HFFc6 (cell line): ENCODE measurements at regions not wholly inside any gene's neighbourhood (a gene's known extent, or its start where the extent isn't known, plus 50 kb on each side); places are given as distances from the start of the nearest gene placed in this dataset.

ENCODE experiments used
- DNase-seq: peaks from one replicate; pipeline ENCODE4 v3.0.0-alpha.2; 2018
- H3K27ac Mint-ChIP-seq: 2 replicates; pipeline ENCODE4 v1.8.0; 2020; ENCODE audit warnings: mild to moderate bottlenecking, mixed read lengths
- H3K27me3 Mint-ChIP-seq: 2 replicates; pipeline ENCODE4 v1.8.0; 2021; ENCODE audit warnings: mild to moderate bottlenecking, moderate library complexity, mixed read lengths; ENCODE audit not compliant: insufficient read depth
- H3K36me3 Mint-ChIP-seq: 2 replicates; pipeline ENCODE4 v1.8.0; 2021; ENCODE audit warnings: low read depth, mixed read lengths
- H3K4me1 Mint-ChIP-seq: 2 replicates; pipeline ENCODE4 v1.8.0; 2020; ENCODE audit warnings: low read depth, mixed read lengths
- H3K4me3 Mint-ChIP-seq: 2 replicates; pipeline ENCODE4 v1.8.0; 2020; ENCODE audit warnings: mild to moderate bottlenecking, moderate library complexity, mixed read lengths
- H3K9me3 Mint-ChIP-seq: 2 replicates; pipeline ENCODE4 v1.8.0; 2020; ENCODE audit warnings: mild to moderate bottlenecking, mixed read lengths
- CTCF ChIP-seq: fragments of 200-600 bp; sonication (generic); IDR thresholded peaks from 2 replicates; pipeline ENCODE4 v1.5.0; 2021; ENCODE audit warnings: antibody characterized with exemption, mild to moderate bottlenecking

- H3K36me3 Mint-ChIP-seq, result no peaks in the 10 kb centered on the region
- no peaks in the 10 kb centered on the region; the same call in 1 of the 2 replicates for H3K27me3 Mint-ChIP-seq
- H3K4me3 Mint-ChIP-seq, result no peak overlapping the region
- H3K4me1 Mint-ChIP-seq, result no peaks in the 10 kb centered on the region
- no peak for DNase-seq
- H3K9me3 Mint-ChIP-seq, result peaks cover 25% of the 10 kb centered on the region
- H3K27ac Mint-ChIP-seq, result no peak overlapping the region
- no peak for TF ChIP-seq CTCF
Observed at GRCh38 chr7:138286846-138287245, 173.2 kb upstream of the TRIM24 start.

- no peak overlapping the region for H3K27ac Mint-ChIP-seq
- H3K4me3 Mint-ChIP-seq, result no peak overlapping the region
- peaks cover 25% of the 10 kb centered on the region for H3K9me3 Mint-ChIP-seq
- DNase-seq, result no peak
- no peaks in the 10 kb centered on the region for H3K4me1 Mint-ChIP-seq
- no peak for TF ChIP-seq CTCF
- H3K36me3 Mint-ChIP-seq, result no peaks in the 10 kb centered on the region
- H3K27me3 Mint-ChIP-seq, result no peaks in the 10 kb centered on the region
Observed at GRCh38 chr7:138287549-138287948, 172.5 kb upstream of the TRIM24 start.

- Mint-ChIP-seq H3K4me3 (no peak overlapping the region), H3K9me3 (peaks cover 25% of the 10 kb centered on the region), H3K27me3 (no peaks in the 10 kb centered on the region; the same call in 1 of the 2 replicates), H3K4me1 (no peaks in the 10 kb centered on the region), H3K36me3 (no peaks in the 10 kb centered on the region), H3K27ac (no peak overlapping the region)
- DNase-seq, result no peak
- TF ChIP-seq CTCF, result no peak
Observed at GRCh38 chr7:138289082-138289481, 171.0 kb upstream of the TRIM24 start.

GRCh38 chr7:138289864-138290263, 170.2 kb upstream of the TRIM24 start:
- no peak overlapping the region for H3K27ac Mint-ChIP-seq

GRCh38 chr7:138292951-138293350, 167.1 kb upstream of the TRIM24 start:
- Mint-ChIP-seq H3K27ac (no peak overlapping the region), H3K4me1 (no peaks in the 10 kb centered on the region), H3K4me3 (no peak overlapping the region), H3K36me3 (no peaks in the 10 kb centered on the region), H3K9me3 (peaks cover 25% of the 10 kb centered on the region), H3K27me3 (no peaks in the 10 kb centered on the region; the same call in 1 of the 2 replicates)
- TF ChIP-seq CTCF, result no peak
- no peak for DNase-seq

More at GRCh38 chr7:138289864-138290263, 170.2 kb upstream of the TRIM24 start:
- no peak for TF ChIP-seq CTCF
- Mint-ChIP-seq H3K4me3 (no peak overlapping the region), H3K4me1 (no peaks in the 10 kb centered on the region), H3K9me3 (peaks cover 25% of the 10 kb centered on the region), H3K36me3 (no peaks in the 10 kb centered on the region), H3K27me3 (no peaks in the 10 kb centered on the region; the same call in 1 of the 2 replicates)
- DNase-seq, result no peak
